ENCODE measurements at regions not wholly inside any gene's neighbourhood (a gene's known extent, or its start where the extent isn't known, plus 50 kb on each side); places are given as distances from the start of the nearest gene placed in this dataset.

DNA sequence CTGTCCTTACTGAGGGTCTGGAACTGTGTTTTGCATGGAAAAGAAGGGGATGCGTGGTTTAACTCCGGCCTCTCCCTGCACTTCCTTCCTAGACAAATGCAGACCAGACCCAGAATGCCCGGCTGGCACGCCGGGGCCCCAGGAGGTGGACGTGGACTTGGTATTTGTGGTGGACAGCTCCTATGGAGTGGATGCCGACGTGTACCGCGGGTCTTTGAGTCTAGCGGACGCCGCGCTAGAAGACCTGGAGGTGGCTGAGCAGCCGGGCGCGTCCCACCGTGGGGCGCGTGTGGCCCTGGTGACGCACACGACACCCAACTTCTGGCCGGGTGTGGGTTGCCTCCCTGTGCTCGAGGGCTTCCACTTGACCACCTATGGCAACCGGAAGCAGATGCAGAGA lies 81.8 kb upstream of the COL6A5 start:
- DNase-seq, result no peak

GRCh38 chr3:130266817-130267216 lies 78.7 kb upstream of the COL6A5 start:
- DNase-seq, result no peak

DNA sequence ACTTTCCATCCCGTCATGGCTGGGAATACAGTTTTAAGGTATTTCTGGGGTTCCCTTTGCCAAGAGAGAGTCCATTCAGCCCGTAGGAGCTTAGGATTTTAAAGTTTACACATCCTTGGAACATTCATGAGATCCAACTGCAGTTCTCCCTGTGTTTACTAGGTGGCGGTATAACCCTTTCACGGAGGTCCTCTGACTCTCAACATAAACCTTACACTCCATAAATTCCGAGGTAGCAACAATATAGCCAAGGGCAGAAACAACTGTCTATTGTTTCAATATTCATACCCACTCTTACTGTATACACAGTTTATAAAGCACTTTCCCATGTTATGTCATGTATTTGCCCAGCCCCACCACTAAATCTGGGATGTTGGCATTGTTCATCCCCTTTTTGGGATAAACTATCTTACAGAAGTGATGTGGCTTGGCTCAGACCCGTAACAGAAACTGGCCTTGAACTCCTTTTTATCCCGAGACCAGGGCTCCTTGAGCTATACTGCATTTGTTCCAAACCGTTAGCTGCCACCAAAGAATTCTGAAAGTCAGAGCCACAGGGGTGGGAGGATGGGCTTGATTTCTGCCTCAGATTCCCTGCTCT lies 69.2 kb upstream of the COL6A5 start:
- DNase-seq, result peak; percentile 7

GRCh38 chr3:130288670-130289069 lies 56.8 kb upstream of the COL6A5 start:
- no peak for DNase-seq

DNA sequence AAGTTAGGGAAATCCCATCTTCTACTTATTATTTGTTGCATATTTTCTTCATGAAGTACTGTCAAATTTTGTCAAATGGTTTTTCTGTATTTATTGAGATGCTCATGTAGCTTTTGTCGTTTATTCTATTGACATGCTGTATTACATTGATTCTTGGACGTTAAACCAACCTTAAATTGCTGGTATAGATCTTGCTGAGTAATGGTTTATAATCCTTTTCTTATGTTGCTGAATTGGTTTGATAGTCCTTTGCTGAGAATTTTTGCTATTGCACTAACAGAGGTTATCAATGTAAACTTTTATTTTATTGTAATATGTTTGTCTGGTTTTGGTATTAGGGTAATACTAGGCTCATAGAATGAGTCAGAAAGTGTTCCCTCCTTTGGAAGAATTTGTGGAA lies 54.3 kb upstream of the COL6A5 start:
- no peak for DNase-seq

DNA sequence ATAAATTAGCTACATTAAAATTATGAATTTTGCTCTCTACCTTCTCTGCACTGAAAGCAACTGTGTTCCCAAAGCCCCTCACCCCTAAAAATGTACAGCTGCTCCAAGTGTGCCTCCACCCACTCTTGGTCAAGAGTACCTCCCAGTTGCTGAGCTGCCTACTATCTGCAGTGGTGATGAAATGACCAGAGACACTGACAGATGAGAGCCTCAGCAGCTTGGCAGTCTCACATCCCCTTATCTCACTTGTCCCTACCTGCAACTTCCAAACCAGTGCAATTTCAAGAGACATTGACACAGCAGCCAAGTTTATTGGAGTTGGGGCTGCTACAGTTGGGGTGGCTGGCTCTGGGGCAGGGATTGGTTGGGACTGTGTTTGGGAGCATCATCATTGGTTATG lies 52.2 kb upstream of the COL6A5 start:
- DNase-seq, result no peak
